ENCODE measurements at regions not wholly inside any gene's neighbourhood (a gene's known extent, or its start where the extent isn't known, plus 50 kb on each side); places are given as distances from the start of the nearest gene placed in this dataset.

DNA sequence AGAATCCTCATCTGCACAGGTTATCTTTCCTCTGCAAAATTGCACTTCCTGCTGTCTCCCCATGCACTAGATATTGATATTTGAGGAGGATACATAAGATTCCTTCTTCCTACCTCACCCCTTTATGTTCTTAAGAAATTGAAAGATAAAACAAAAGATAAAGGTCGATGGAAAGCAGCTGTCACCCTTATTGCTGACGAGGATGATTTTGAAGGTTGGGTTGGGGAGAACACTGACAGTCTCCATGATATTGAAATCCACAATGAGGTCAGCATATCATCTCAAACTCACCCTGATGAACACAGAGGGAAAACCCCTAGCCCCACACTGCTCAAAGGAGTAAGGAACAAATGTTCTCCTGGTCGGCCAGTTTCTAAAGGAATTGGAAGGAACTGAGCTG is 110.6 kb upstream of the FUT9 start:
- no peaks in the 10 kb centered on the region for H3K4me1 ChIP-seq (ENCODE audit: low read length)
- H3K27me3 ChIP-seq (ENCODE audit: low read depth, low read length): no peaks in the 10 kb centered on the region
- no peak overlapping the region for H3K4me2 ChIP-seq (ENCODE audit: low read length)
- H3K9ac ChIP-seq (ENCODE audit: low read length): no peak overlapping the region
- no peaks in the 10 kb centered on the region for H3K79me2 ChIP-seq (ENCODE audit: low read length)
- no peak overlapping the region for H3K4me3 ChIP-seq (ENCODE audit: low read length)
- H3K36me3 ChIP-seq (replicated peaks; ENCODE audit: low read depth, low read length): no peaks in the 10 kb centered on the region
- H4K20me1 ChIP-seq (ENCODE audit: insufficient read depth, low read length): no peaks in the 10 kb centered on the region
- no peak overlapping the region for H3K27ac ChIP-seq (ENCODE audit: low read length)
- TF ChIP-seq, protein P1, sequence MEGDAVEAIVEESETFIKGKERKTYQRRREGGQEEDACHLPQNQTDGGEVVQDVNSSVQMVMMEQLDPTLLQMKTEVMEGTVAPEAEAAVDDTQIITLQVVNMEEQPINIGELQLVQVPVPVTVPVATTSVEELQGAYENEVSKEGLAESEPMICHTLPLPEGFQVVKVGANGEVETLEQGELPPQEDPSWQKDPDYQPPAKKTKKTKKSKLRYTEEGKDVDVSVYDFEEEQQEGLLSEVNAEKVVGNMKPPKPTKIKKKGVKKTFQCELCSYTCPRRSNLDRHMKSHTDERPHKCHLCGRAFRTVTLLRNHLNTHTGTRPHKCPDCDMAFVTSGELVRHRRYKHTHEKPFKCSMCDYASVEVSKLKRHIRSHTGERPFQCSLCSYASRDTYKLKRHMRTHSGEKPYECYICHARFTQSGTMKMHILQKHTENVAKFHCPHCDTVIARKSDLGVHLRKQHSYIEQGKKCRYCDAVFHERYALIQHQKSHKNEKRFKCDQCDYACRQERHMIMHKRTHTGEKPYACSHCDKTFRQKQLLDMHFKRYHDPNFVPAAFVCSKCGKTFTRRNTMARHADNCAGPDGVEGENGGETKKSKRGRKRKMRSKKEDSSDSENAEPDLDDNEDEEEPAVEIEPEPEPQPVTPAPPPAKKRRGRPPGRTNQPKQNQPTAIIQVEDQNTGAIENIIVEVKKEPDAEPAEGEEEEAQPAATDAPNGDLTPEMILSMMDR (IDR thresholded peaks at IDR 0.05; ENCODE audit: low read depth, low read length): no peak
- no peak for TF ChIP-seq EZH2phosphoT487 (IDR thresholded peaks at IDR 0.05; ENCODE audit: low read depth)
- H2AFZ ChIP-seq (ENCODE audit: low read depth, low read length): no peak overlapping the region
- no peaks in the 10 kb centered on the region for H3K9me3 ChIP-seq (ENCODE audit: insufficient read depth, low read length)

- H3K27me3 ChIP-seq (ENCODE audit: low read depth, low read length): no peaks in the 10 kb centered on the region
- peaks cover 9% of the 10 kb centered on the region; the same call in 1 of the 2 replicates for H3K4me1 ChIP-seq (ENCODE audit: low read length)
- H3K9ac ChIP-seq (ENCODE audit: low read length): no peak overlapping the region
- no peaks in the 10 kb centered on the region for H4K20me1 ChIP-seq (ENCODE audit: insufficient read depth, low read length)
- no peaks in the 10 kb centered on the region for H3K9me3 ChIP-seq (ENCODE audit: insufficient read depth, low read length)
- H3K27ac ChIP-seq (ENCODE audit: low read length): no peak overlapping the region
- no peak overlapping the region for H3K4me2 ChIP-seq (ENCODE audit: low read length)
- no peak overlapping the region for H2AFZ ChIP-seq (ENCODE audit: low read depth, low read length)
- no peak overlapping the region for H3K4me3 ChIP-seq (ENCODE audit: low read length)
- H3K36me3 ChIP-seq (replicated peaks; ENCODE audit: low read depth, low read length): no peaks in the 10 kb centered on the region
- no peaks in the 10 kb centered on the region for H3K79me2 ChIP-seq (ENCODE audit: low read length)
- TF ChIP-seq EZH2phosphoT487 (IDR thresholded peaks at IDR 0.05; ENCODE audit: low read depth): no peak
- TF ChIP-seq, protein P1 (IDR thresholded peaks at IDR 0.05; ENCODE audit: low read depth, low read length): no peak
These were observed 98.7 kb upstream of the FUT9 start for GRCh38 chr6:95917034-95917433.

- Histone ChIP-seq H3K4me3 (ENCODE audit: low read length) (no peak overlapping the region), H3K9ac (ENCODE audit: low read length) (no peak overlapping the region), H3K4me1 (ENCODE audit: low read length) (no peaks in the 10 kb centered on the region), H3K79me2 (ENCODE audit: low read length) (no peaks in the 10 kb centered on the region), H3K27me3 (ENCODE audit: low read depth, low read length) (no peaks in the 10 kb centered on the region), H3K36me3 (replicated peaks; ENCODE audit: low read depth, low read length) (no peaks in the 10 kb centered on the region), H3K27ac (ENCODE audit: low read length) (no peak overlapping the region), H4K20me1 (ENCODE audit: insufficient read depth, low read length) (no peaks in the 10 kb centered on the region), H3K9me3 (ENCODE audit: insufficient read depth, low read length) (no peaks in the 10 kb centered on the region), H3K4me2 (ENCODE audit: low read length) (no peak overlapping the region), H2AFZ (ENCODE audit: low read depth, low read length) (no peak overlapping the region)
- TF ChIP-seq EZH2phosphoT487 (IDR thresholded peaks at IDR 0.05; ENCODE audit: low read depth): no peak
- TF ChIP-seq, protein P1 (IDR thresholded peaks at IDR 0.05; ENCODE audit: low read depth, low read length): peak; percentile 51
These were observed 92.3 kb upstream of the FUT9 start for GRCh38 chr6:95923518-95923917.

DNA sequence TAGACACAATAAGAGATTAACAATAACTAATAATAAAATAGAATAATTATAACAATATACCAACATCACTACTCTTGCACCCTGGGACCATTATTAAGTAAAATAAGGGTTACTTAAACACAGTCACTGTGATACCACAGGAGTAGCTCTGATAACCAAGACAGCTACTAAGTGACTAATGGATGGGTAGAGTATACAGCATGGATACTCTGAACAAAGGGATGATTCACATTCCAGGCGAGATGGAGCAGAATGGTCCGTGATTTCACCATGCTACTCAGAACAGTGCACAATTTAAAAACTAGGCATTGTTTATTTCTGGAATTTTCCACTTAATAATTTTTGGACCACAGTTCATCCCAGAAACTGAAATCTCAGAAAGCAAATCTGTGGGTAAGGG is 80.0 kb upstream of the FUT9 start:
- H4K20me1 ChIP-seq (ENCODE audit: insufficient read depth, low read length): no peaks in the 10 kb centered on the region
- H2AFZ ChIP-seq (ENCODE audit: low read depth, low read length): no peak overlapping the region

More for the DNA sequence above, 80.0 kb upstream of the FUT9 start:
- Histone ChIP-seq H3K4me1 (ENCODE audit: low read length) (no peaks in the 10 kb centered on the region), H3K4me2 (ENCODE audit: low read length) (no peak overlapping the region), H3K9me3 (ENCODE audit: insufficient read depth, low read length) (no peaks in the 10 kb centered on the region), H3K4me3 (ENCODE audit: low read length) (no peak overlapping the region), H3K27ac (ENCODE audit: low read length) (no peak overlapping the region), H3K36me3 (replicated peaks; ENCODE audit: low read depth, low read length) (no peaks in the 10 kb centered on the region), H3K9ac (ENCODE audit: low read length) (no peak overlapping the region), H3K79me2 (ENCODE audit: low read length) (no peaks in the 10 kb centered on the region), H3K27me3 (ENCODE audit: low read depth, low read length) (no peaks in the 10 kb centered on the region)
- TF ChIP-seq EZH2phosphoT487 (IDR thresholded peaks at IDR 0.05; ENCODE audit: low read depth): no peak
- TF ChIP-seq, protein P1 (IDR thresholded peaks at IDR 0.05; ENCODE audit: low read depth, low read length): no peak

All from OCI-LY3 (cell line).